GM12878 (cell line): ENCODE measurements at regions not wholly inside any gene's neighbourhood (a gene's known extent, or its start where the extent isn't known, plus 50 kb on each side); places are given as distances from the start of the nearest gene placed in this dataset.

ENCODE experiments used
- ATAC-seq: fragments of 200-7000 bp; cut with Tn5 transposase; 3 replicates; pipeline ENCODE4 v1.9.1; 2020; ENCODE audit warnings: mild to moderate bottlenecking, moderate library complexity
- BruUV-seq: library from RNA; stranded (reverse); fragments of 400-500 nt; replicated peaks from 2 replicates; lab custom pipeline; 2021; lab: Mats Ljungman, UMichigan
- CTCF ChIA-PET: fragments of 300-600 bp; sonication (Branson Sonifier 250); formaldehyde crosslinking; extraction: SDS; loops from one replicate; lab custom pipeline; 2021; ENCODE audit warnings: inconsistent platforms; lab: Yijun Ruan, JAX
- POLR2A ChIA-PET: fragments of 350-600 bp; formaldehyde crosslinking; extraction: SDS; loops from one replicate; lab custom pipeline; 2021; ENCODE audit warnings: inconsistent platforms; lab: Charles Lee
- RAD21 ChIA-PET: fragments of 300-600 bp; sonication (Branson Sonifier 250); formaldehyde crosslinking; loops from one replicate; lab custom pipeline; 2023; ENCODE audit warnings: antibody characterized with exemption; ENCODE audit not compliant: unreplicated experiment; lab: Charles Lee
- SMC1A ChIA-PET: fragments of 300-600 bp; sonication (Branson Sonifier 250); formaldehyde crosslinking; loops from one replicate; lab custom pipeline; 2023; ENCODE audit not compliant: unreplicated experiment, uncharacterized antibody; lab: Charles Lee
- DNase-seq: peaks from one replicate; pipeline ENCODE4 v3.0.0-alpha.2; 2011; ENCODE audit warnings: low read depth, low spot score
- FAIRE-seq: peaks from 3 replicates; lab custom pipeline; 2011; peaks lifted over from hg19 to GRCh38; lab: Jason Lieb, UNC
- H2AFZ ChIP-seq: 2 replicates; pipeline ENCODE4 v1.6.0; 2011; ENCODE audit warnings: low read depth, low read length, control low read depth; ENCODE audit not compliant: control insufficient read depth
- H3K27ac ChIP-seq: 2 replicates; pipeline ENCODE4 v1.5.1; 2011; ENCODE audit warnings: control low read depth; ENCODE audit not compliant: control insufficient read depth, insufficient read depth
- H3K27me3 ChIP-seq, 2 experiments: replicated peaks in 1 of 2; 2 replicates each; pipeline versions ENCODE4 v1.6.0 to v1.6.1; 2011; ENCODE audit warnings: low read length in 1 of 2; ENCODE audit not compliant: control insufficient read depth in 2 of 2, insufficient read depth in 2 of 2
- H3K36me3 ChIP-seq, 2 experiments: 2 replicates each; pipeline ENCODE4 v1.5.1; 2011; ENCODE audit warnings: low read length in 1 of 2; ENCODE audit not compliant: control insufficient read depth in 2 of 2, insufficient read depth in 2 of 2
- H3K4me1 ChIP-seq: 2 replicates; pipeline ENCODE4 v1.6.1; 2011; ENCODE audit warnings: mild to moderate bottlenecking, low read length, moderate library complexity, mixed read lengths; ENCODE audit not compliant: control insufficient read depth, insufficient read depth
- H3K4me2 ChIP-seq: 2 replicates; pipeline ENCODE4 v1.6.0; 2011; ENCODE audit warnings: control low read depth; ENCODE audit not compliant: control insufficient read depth, insufficient read depth
- H3K4me3 ChIP-seq: fragments of 200-600 bp; sonication (generic); 2 replicates; pipeline ENCODE4 v1.5.1; 2016
- H3K79me2 ChIP-seq: 2 replicates; pipeline ENCODE4 v1.6.0; 2011; ENCODE audit warnings: low read length; ENCODE audit not compliant: control insufficient read depth, insufficient read depth
- H3K9ac ChIP-seq: 2 replicates; pipeline ENCODE4 v1.8.0; 2011; ENCODE audit warnings: low read length, control low read depth, mixed read lengths; ENCODE audit not compliant: control insufficient read depth, insufficient read depth
- H3K9me3 ChIP-seq: replicated peaks from 3 replicates; pipeline ENCODE4 v1.5.1; 2011; ENCODE audit warnings: mild to moderate bottlenecking, low read length; ENCODE audit not compliant: control insufficient read depth, insufficient read depth
- H4K20me1 ChIP-seq: 2 replicates; pipeline ENCODE4 v1.6.0; 2011; ENCODE audit not compliant: control insufficient read depth, insufficient read depth
- CBX3 ChIP-seq: fragments of 200-600 bp; sonication (generic); IDR thresholded peaks from 2 replicates; pipeline ENCODE4 v1.6.1; 2016; ENCODE audit warnings: low read depth, borderline replicate concordance
- CEBPZ ChIP-seq: fragments of 150-350 bp; IDR thresholded peaks from 2 replicates; pipeline ENCODE4 v1.6.1; 2016; ENCODE audit warnings: low read depth, low read length
- E4F1 ChIP-seq: fragments of 450-650 bp; IDR thresholded peaks from 2 replicates; pipeline ENCODE4 v1.6.1; 2018; ENCODE audit warnings: borderline replicate concordance, mild to moderate bottlenecking; ENCODE audit not compliant: partially characterized antibody
- FOXM1 ChIP-seq: IDR thresholded peaks from 2 replicates; pipeline ENCODE4 v1.6.1; 2012; ENCODE audit warnings: low read depth, mild to moderate bottlenecking, inconsistent platforms, low read length, moderate library complexity
- RCOR1 ChIP-seq: conservative IDR thresholded peaks from 2 replicates; pipeline ENCODE4 v1.6.1; 2012; ENCODE audit warnings: low read depth, low read length, improper control_type of control experiment
- WGBS: methylation state at CpG from one replicate; pipeline ENCODE4 v1.1.6; 2016; ENCODE audit warnings: low lambda C conversion rate; ENCODE audit not compliant: insufficient replicate concordance, insufficient coverage; ENCODE audit errors: missing lambda C conversion rate; 5-methylcytosine and 5-hydroxymethylcytosine counted together
- in situ Hi-C: fragments of 300-500 bp; cut with MboI; formaldehyde crosslinking; loops from 9 replicates; pipeline ENCODE4 v1.14.3; 2018; ENCODE audit warnings: mixed read lengths
- intact Hi-C: fragments of 100-400 bp; cut with micrococcal nuclease; formaldehyde crosslinking; loops from one replicate; pipeline ENCODE4 v1.14.2; 2022; ENCODE audit not compliant: unreplicated experiment

- ChIA-PET SMC1A (interaction anchor here (1.0 kb wide), 1 partner anchor 31 kb away, joined by 3 read pairs; no protein-coding TSS in a partner anchor), RAD21 (interaction anchor here (0.7 kb wide), 1 partner anchor 85 kb away, joined by 3 read pairs; no protein-coding TSS in a partner anchor), POLR2A (no interaction called here), CTCF (no interaction called here)
- no peak for TF ChIP-seq CBX3
- TF ChIP-seq CEBPZ, result no peak
- no peak for TF ChIP-seq FOXM1
- no peak for TF ChIP-seq E4F1
- TF ChIP-seq RCOR1, result no peak
- peaks cover 6% of the 10 kb centered on the region; the same call in 1 of the 2 replicates for H3K4me1 ChIP-seq
- no peak overlapping the region for H3K27ac ChIP-seq
- ATAC-seq (no peak), FAIRE-seq (no peak), DNase-seq (no peak)
- H4K20me1 ChIP-seq, result no peaks in the 10 kb centered on the region
- no peaks in the 10 kb centered on the region for H3K79me2 ChIP-seq
- BruUV-seq, result no TSS peak
- H3K4me2 ChIP-seq, result no peak overlapping the region
- H3K36me3 ChIP-seq, result no peaks in the 10 kb centered on the region
- in situ Hi-C loops, result no loop called here
- H3K9ac ChIP-seq, result no peak overlapping the region
- intact Hi-C loops, result no loop called here
- H3K4me3 ChIP-seq, result no peak overlapping the region
- H3K9me3 ChIP-seq, result no peaks in the 10 kb centered on the region
- H2AFZ ChIP-seq, result no peak overlapping the region
- WGBS, result 7% methylated on average over 25 of the region's 25 CpGs
- H3K27me3 ChIP-seq, result peaks cover 1 to 5% of the 10 kb centered on the region in 2 experiments; a peak in 2 of 4 replicates
Measured at GRCh38 chr6:44561060-44561623, 173.6 kb downstream of the CDC5L start.
